ENCODE measurements at regions not wholly inside any gene's neighbourhood (a gene's known extent, or its start where the extent isn't known, plus 50 kb on each side); places are given as distances from the start of the nearest gene placed in this dataset.
"Not testable (repeated sequence)": the region's sequence is repeated elsewhere in the genome, so short reads cannot be mapped to it uniquely, and the experiment has no call there.

DNA sequence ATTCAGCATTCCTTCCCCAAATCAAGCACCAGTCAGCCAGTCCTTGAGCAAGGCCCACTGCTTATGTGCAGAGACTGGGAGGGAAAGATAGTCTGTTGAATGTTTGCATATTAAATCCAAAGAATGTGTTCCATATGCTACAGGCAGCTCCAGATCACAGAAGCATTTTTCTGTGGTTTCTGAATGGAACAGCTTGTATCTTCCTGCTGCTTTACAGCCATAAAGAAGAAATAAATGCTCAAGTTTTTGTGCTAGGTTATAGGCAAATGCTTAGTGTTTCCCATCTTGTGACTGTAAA lies 310.3 kb downstream of the TRIM36 start:
- H3K27me3 Mint-ChIP-seq (ENCODE audit: insufficient read depth, low read depth) = peaks cover 5% of the 10 kb centered on the region
- H3K27ac ChIP-seq = no peak overlapping the region
- no peak overlapping the region for H3K9ac ChIP-seq
- H3K9me3 Mint-ChIP-seq = no peaks in the 10 kb centered on the region
- H3K9me3 ChIP-seq (ENCODE audit: low read depth) = no peaks in the 10 kb centered on the region
- DNase-seq (ENCODE audit: low spot score) = no peak
- H3K4me3 ChIP-seq = no peak overlapping the region
- H3K4me2 ChIP-seq = no peak overlapping the region
- H3K36me3 Mint-ChIP-seq = no peaks in the 10 kb centered on the region
- no peaks in the 10 kb centered on the region for H3K79me2 ChIP-seq (ENCODE audit: low read depth)
- peaks cover 3% of the 10 kb centered on the region for H3K4me1 Mint-ChIP-seq
- H2AFZ ChIP-seq (replicated peaks) = no peak overlapping the region
- H3K36me3 ChIP-seq = no peaks in the 10 kb centered on the region
- no peak overlapping the region for H3K27ac Mint-ChIP-seq
- no peak overlapping the region for H3K4me3 Mint-ChIP-seq
- H3K27me3 ChIP-seq = no peaks in the 10 kb centered on the region
- H3K4me1 ChIP-seq = peaks cover 9% of the 10 kb centered on the region
- peaks cover 3% of the 10 kb centered on the region for H3F3A ChIP-seq (ENCODE audit: low read depth)
- TF ChIP-seq, protein P1, sequence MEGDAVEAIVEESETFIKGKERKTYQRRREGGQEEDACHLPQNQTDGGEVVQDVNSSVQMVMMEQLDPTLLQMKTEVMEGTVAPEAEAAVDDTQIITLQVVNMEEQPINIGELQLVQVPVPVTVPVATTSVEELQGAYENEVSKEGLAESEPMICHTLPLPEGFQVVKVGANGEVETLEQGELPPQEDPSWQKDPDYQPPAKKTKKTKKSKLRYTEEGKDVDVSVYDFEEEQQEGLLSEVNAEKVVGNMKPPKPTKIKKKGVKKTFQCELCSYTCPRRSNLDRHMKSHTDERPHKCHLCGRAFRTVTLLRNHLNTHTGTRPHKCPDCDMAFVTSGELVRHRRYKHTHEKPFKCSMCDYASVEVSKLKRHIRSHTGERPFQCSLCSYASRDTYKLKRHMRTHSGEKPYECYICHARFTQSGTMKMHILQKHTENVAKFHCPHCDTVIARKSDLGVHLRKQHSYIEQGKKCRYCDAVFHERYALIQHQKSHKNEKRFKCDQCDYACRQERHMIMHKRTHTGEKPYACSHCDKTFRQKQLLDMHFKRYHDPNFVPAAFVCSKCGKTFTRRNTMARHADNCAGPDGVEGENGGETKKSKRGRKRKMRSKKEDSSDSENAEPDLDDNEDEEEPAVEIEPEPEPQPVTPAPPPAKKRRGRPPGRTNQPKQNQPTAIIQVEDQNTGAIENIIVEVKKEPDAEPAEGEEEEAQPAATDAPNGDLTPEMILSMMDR (IDR thresholded peaks at IDR 0.05) = no peak
- TF ChIP-seq EZH2phosphoT487 (IDR thresholded peaks at IDR 0.05) (no peak), EZH2 (IDR thresholded peaks at IDR 0.05) (no peak)
- no peaks in the 10 kb centered on the region for H4K20me1 ChIP-seq (ENCODE audit: low read depth)

DNA sequence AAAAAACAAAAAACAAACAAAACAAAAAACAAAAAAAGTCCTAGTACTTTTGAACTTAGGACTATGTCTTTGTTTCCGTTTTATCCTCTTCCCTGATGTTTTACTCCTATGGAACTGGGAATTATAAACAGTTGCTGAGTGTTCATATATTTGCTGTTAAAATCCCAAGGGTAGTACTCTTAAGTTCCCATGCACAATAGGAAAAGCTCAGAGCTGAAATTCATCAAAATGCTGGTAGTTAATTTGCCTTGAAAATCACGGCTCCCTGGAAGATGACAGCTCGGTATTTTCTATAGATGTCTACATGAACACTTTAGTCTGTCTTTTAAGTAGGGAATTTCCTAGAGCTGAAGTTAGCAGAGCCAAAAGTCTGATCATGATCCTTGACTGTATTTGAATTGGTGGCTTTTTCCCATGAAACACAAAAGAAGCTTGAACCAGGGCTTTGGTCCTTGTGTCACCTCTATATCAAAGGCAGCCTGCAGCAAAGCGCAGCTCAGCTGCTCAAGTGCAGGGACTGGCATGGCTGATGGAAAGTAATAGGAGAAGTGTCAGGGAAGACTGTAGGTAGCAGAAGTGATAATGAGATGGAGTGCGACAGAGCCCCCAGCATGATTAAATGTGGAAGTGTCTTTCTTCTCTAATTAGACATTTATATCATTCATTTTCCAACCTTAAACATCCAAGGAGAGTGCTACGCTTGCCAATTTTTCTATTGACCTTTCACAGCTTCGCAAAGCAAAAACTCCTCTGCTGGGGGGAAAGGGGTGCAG lies 310.9 kb downstream of the TRIM36 start:
- Histone ChIP-seq H3K27ac (no peak overlapping the region), H3K36me3 (no peaks in the 10 kb centered on the region), H4K20me1 (ENCODE audit: low read depth) (no peaks in the 10 kb centered on the region), H3K9me3 (ENCODE audit: low read depth) (no peaks in the 10 kb centered on the region), H2AFZ (replicated peaks) (no peak overlapping the region), H3K4me1 (peaks cover 9% of the 10 kb centered on the region), H3F3A (ENCODE audit: low read depth) (peaks cover 3% of the 10 kb centered on the region), H3K4me3 (no peak overlapping the region), H3K9ac (no peak overlapping the region), H3K79me2 (ENCODE audit: low read depth) (no peaks in the 10 kb centered on the region), H3K4me2 (no peak overlapping the region), H3K27me3 (no peaks in the 10 kb centered on the region)
- H3K9me3 Mint-ChIP-seq = no peaks in the 10 kb centered on the region
- H3K4me1 Mint-ChIP-seq = peaks cover 3% of the 10 kb centered on the region
- peaks cover 5% of the 10 kb centered on the region for H3K27me3 Mint-ChIP-seq (ENCODE audit: insufficient read depth, low read depth)
- H3K4me3 Mint-ChIP-seq = no peak overlapping the region
- H3K36me3 Mint-ChIP-seq = no peaks in the 10 kb centered on the region
- TF ChIP-seq EZH2phosphoT487 (IDR thresholded peaks at IDR 0.05) (no peak), EZH2 (IDR thresholded peaks at IDR 0.05) (no peak)
- TF ChIP-seq, protein P1 (IDR thresholded peaks at IDR 0.05) = no peak
- DNase-seq (ENCODE audit: low spot score) = no peak
- H3K27ac Mint-ChIP-seq = peak overlapping the region; percentile 32

DNA sequence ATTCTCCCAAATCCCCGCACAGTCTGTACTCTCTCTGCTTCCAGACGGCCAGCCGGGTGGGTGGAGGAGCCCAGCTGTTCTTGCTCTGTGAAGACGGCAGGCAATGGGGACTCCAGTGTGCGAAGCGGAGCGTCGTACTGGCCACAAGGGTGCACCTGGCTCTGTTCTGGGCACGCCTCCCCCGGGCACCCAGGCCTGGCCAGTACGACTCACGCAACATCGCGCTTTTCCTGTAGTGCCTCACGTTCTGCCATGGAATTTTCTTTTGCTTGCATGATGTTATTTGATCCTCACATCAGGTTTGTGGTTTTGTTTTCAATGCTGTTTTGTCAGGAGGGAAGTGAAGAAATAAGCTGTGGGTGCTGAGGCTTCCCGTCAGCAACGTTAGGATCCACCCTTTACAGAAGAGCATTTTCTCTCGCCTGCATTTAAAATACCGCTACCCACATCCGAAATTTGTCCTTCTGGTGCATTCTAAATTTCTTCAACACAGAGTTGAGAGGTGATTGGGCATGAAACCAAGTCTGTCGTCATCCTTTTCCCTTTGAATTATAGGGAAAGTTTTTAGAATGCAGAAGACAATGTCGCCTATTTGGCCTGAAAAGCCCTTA lies 311.7 kb downstream of the TRIM36 start:
- Histone ChIP-seq H3F3A (ENCODE audit: low read depth) (peaks cover 3% of the 10 kb centered on the region), H3K27ac (no peak overlapping the region), H3K27me3 (no peaks in the 10 kb centered on the region), H3K4me3 (no peak overlapping the region), H2AFZ (replicated peaks) (peak overlapping the region; percentile 9), H3K9me3 (ENCODE audit: low read depth) (no peaks in the 10 kb centered on the region), H3K4me1 (peaks cover 9% of the 10 kb centered on the region), H3K9ac (no peak overlapping the region), H4K20me1 (ENCODE audit: low read depth) (no peaks in the 10 kb centered on the region), H3K36me3 (no peaks in the 10 kb centered on the region), H3K4me2 (no peak overlapping the region), H3K79me2 (ENCODE audit: low read depth) (no peaks in the 10 kb centered on the region)
- peaks cover 2% of the 10 kb centered on the region for H3K9me3 Mint-ChIP-seq
- H3K4me1 Mint-ChIP-seq = peaks cover 3% of the 10 kb centered on the region
- peak; percentile 12 for DNase-seq (ENCODE audit: low spot score)
- no peak overlapping the region for H3K27ac Mint-ChIP-seq
- peaks cover 5% of the 10 kb centered on the region for H3K27me3 Mint-ChIP-seq (ENCODE audit: insufficient read depth, low read depth)
- H3K36me3 Mint-ChIP-seq = no peaks in the 10 kb centered on the region
- TF ChIP-seq, protein P1 (IDR thresholded peaks at IDR 0.05) = no peak
- TF ChIP-seq EZH2phosphoT487 (IDR thresholded peaks at IDR 0.05) (no peak), EZH2 (IDR thresholded peaks at IDR 0.05) (no peak)
- H3K4me3 Mint-ChIP-seq = no peak overlapping the region

DNA sequence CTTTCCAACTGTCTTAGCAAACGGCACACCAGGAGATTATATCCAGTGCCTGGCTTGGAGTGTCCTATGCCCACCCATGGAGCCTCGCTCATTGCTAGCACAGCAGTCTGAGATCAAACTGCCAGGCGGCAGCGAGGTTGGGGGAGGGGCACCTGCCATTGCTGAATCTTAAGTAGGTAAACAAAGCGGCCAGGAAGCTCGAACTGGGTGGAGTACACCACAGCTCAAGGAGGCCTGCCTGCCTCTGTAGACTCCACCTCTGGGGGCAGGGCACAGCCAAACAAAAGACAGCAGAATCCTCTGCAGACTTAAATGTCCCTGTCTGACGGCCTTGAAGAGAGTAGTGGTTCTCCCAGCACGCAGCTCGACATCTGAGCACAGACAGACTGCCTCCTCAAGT lies 325.0 kb downstream of the TRIM36 start:
- not testable (repeated sequence) for H3K4me1 ChIP-seq; H3K4me3 Mint-ChIP-seq; H3K36me3 Mint-ChIP-seq; H3F3A ChIP-seq (ENCODE audit: low read depth); H4K20me1 ChIP-seq (ENCODE audit: low read depth); DNase-seq (ENCODE audit: low spot score); H3K9ac ChIP-seq; H2AFZ ChIP-seq (replicated peaks); H3K27me3 ChIP-seq; H3K27me3 Mint-ChIP-seq (ENCODE audit: insufficient read depth, low read depth); H3K4me3 ChIP-seq; H3K36me3 ChIP-seq; H3K4me2 ChIP-seq; H3K27ac Mint-ChIP-seq; H3K9me3 ChIP-seq (ENCODE audit: low read depth); H3K79me2 ChIP-seq (ENCODE audit: low read depth); H3K4me1 Mint-ChIP-seq; H3K27ac ChIP-seq
- peaks cover 12% of the 10 kb centered on the region for H3K9me3 Mint-ChIP-seq
